Limb (tissue), 2 donors: ENCODE measurements at regions not wholly inside any gene's neighbourhood (a gene's known extent, or its start where the extent isn't known, plus 50 kb on each side); places are given as distances from the start of the nearest gene placed in this dataset.

Experiments used
- DNase-seq, 2 donors: peaks; one replicate each; pipeline ENCODE4 v3.0.0-alpha.2; 2016; ENCODE audit errors: extremely low spot score in 2 of 2

- peak; percentile 58 to 63 for DNase-seq
Measured at GRCh38 chr17:77391668-77392375, 251.1 kb downstream of the SEC14L1 start.

GRCh38 chr17:77392376-77393273, 251.9 kb downstream of the SEC14L1 start:
- DNase-seq, result no peak

GRCh38 chr17:77393274-77393600, 252.5 kb downstream of the SEC14L1 start:
- DNase-seq, result no peak

DNA sequence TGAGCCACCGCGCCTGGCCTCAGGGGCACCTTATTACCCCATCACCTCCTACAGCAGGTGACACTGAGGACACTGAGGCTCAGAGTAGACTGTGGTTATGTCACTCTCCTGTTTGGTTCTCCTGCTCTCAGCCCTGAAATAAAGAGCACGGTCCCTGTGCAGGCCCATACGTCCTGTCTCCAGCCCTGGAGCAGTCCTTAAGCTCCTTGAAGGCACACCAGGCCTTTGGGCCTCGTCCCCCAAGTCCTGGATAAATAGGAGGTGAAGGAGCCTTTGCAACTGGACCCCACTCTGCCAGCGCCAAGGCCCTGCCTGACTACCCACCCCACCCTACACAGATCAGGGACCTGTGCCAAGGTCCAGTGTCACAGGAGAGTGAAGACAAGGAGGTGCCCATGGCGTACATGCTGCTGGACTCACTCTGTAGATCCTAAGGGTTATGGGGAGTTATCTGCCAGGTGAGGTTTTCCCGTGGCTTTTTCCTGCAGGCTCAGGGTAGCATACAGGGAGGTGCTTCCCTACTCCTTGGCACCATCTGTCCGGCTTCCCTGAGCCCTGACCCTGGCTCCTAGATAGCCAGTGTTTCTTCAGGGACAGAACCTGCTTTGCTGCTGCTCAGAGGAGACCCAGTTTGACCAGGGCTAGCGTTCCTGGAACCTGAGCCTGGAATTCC, 253.2 kb downstream of the SEC14L1 start:
- no peak for DNase-seq

GRCh38 chr17:77394540-77395295, 253.9 kb downstream of the SEC14L1 start:
- no peak for DNase-seq

DNA sequence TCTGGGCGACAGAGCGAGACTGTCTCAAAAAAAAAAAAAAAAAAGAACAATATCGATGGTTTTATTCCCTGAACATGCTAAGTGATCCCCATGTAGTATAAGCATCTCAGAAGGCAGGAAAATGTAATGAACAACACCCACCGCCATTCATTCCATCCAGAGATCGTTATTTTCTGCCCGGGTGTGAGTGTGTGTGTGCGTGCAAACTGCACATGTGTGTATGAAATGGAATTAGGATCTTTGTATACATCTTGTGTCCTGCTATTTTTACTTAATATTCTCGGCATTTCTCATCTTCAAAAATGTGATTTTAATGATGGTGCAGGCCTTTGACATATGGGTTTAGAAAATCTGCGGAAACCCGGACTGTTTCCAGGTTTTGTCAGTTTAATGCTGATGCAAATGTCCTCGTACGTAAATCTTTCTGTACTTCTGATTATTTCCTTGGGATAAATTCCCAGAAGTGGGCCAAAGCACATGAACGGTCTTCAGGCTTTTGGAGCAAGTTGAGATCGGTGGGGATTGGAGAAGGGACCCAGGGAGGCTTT, 254.8 kb downstream of the SEC14L1 start:
- DNase-seq, result no peak

DNA sequence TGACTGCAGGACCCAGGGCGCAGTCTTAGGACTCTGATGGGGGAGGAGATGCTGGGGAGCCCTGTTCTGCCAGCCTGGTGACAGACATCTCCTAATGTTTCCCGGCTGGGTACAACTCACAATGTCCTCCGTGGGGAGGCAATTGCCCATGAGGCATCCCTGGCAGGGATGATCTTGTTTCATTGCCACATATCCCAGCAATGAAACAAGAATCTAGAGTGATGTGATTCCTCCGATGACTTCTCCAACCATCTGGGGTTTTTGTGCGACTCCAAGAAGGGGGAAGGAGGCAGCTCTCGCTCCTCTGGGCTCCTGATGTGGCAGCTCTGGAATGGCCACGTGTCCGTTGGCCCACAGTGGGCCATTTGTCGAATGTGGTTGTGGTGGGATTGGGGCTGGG, 255.8 kb downstream of the SEC14L1 start:
- no peak for DNase-seq

DNA sequence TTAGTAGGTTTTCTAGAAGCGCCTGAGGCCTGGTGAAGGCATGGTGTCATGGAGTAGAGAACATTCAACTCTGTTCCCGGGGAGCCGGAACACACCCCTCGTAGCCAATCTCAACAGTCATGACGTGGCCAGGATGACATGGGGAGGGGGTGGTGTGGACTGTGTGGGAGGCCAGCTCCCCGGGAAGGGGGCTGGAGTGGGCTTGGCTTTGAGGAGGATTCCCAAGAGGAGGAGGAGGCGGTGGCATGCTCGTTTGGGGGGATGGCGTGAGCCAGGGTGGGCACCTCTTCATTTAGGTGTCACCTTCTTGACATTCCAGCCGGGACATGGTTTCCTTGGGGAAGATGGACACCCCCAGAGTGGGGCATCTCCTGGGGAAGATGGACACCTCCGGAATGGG, 257.5 kb downstream of the SEC14L1 start:
- no peak for DNase-seq

- no peak for DNase-seq
Measured at GRCh38 chr17:77399319-77399957, 258.7 kb downstream of the SEC14L1 start.

DNA sequence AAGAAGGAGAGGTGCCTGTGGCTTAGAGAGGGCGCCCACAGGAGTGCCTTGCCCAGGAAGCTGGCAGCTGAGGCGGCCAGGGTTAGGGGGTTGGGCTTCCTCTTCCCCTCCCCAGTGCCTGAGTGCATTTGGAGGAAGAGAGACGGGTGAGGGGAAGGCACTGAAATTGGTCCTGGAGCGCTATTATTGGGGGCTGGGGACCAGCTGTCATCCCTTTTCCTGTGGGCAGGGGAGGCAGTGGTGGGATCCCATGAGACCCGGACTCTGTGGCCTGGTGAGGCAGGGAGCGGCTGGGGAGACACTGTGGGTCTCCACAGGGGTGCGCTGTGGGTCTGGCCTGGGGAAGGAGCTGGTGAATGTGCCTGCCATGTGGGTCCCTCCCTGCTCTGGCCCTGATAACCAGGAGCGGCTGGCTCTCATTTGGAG, 259.7 kb downstream of the SEC14L1 start:
- DNase-seq, result peak in 1 of 2 donors; percentile 71

- no peak for DNase-seq
Measured at GRCh38 chr17:77402159-77402731, 261.5 kb downstream of the SEC14L1 start.

GRCh38 chr17:77403854-77404253, 263.1 kb downstream of the SEC14L1 start:
- no peak for DNase-seq

GRCh38 chr17:77404812-77405581, 264.2 kb downstream of the SEC14L1 start:
- no peak for DNase-seq

DNA sequence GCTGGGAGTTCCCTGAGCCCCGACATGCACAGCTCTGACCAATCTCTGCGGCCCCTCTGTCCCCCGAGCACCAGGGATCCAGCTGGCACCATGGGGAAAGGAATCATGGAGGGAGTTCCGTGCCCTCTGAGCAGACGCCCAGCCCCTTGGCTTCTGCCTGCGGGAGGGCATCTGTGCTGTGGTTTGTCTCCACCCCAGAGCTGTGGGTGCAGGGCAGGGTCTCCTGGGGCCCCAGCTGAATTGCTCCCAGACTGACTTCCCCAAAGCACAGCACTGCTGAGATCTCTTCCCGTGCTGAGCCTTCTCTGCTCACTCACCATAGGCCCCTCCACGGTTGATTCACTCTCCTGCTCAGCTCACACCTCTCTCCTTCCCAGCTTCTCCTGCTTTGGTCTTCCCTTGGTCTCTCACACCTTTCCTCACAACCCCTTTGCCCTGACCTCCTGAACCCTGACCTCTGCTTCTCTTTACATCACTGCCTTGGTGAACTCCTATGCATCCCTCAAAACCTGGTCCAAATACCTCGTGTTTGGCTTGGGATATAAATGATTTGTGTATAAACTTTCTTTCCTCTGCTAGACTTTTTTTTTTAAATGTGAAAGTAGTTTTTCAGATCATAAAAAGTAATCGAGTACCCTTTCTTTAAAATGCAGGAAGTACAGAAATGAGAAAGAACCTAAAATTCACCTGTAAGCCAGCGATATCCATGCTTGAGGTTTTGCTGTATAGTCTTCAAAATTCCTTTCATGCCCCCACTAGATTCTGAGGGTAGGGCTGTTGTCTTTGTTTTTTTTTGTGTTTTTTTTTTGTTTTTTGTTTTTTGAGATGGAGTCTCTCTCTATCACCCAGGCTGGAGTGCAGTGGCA, 265.3 kb downstream of the SEC14L1 start:
- no peak for DNase-seq

DNA sequence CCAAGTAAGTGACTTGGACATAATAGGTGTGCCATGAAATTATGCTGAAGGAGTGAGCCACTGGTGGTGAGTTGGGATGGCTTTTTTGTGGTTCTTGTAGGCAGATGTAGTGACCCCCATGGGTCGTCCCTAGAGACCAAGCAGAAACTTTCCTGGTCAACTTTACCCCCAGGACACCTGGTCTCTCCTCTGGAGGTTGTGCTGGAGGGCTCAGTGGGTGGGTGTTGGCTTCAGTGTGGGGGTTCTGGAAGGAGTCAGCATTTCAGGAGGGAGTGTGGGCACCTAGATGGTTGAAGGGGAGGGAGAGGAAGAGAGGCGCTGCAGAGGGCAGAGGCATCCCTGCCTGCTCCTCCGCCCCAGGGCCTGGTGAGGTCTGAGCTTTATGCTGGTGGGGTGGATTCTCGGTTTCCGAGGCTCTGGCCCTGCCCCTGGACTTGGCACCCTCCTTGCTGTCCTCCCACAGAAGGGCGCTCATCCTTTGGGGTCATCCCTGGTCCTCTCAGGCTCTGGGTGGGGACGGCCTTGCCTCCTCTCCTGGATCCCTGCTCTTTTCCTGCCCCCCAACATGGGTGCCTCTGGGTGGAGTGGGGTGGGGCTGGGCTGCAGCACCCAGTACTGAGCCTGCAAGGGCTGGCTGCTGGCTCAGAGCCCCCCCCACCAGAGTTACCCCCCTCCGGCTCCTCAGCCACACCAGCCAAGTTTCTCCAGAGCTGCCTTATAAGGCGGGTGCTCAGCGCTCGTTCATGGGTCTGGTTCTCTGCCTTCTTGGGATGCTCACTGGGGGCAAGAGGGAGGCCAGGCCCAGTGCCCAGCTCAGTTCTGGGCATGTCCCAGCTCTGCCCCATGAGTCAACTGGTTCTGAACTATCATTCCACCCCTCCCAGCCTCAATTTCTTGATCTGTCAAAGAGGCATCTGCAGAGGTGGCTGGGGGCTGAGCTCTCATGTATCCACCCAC, 266.8 kb downstream of the SEC14L1 start:
- no peak for DNase-seq

DNA sequence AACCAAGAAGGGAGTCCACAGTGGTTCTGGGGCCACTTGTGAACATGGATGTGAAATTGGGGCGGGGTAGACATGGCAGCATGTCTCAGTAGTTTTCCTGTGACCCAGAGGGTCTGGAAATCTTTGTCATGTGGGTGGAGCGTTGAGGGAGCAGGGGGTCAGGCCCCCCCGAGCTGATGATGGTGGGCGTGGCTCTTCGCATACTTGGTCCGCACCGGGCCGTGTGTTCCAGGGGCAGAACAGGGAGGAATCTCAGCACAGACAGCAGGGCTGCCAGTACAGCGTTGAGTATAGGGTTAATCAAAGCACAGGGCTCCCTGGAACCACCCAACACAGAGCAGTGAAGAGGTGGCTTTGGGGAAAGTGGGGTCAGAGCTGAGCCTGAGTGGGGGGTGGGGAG, 267.5 kb downstream of the SEC14L1 start:
- no peak for DNase-seq
